Mesothelial cell of epicardium (in vitro differentiated cells): ENCODE measurements at regions not wholly inside any gene's neighbourhood (a gene's known extent, or its start where the extent isn't known, plus 50 kb on each side); places are given as distances from the start of the nearest gene placed in this dataset.

Experiments used
- DNase-seq, 2 experiments: peaks; one replicate each; pipeline ENCODE4 v3.0.0; 2021; ENCODE audit warnings: low spot score in 2 of 2; ENCODE audit not compliant: unreplicated experiment in 2 of 2
- H3K27ac Mint-ChIP-seq: 2 replicates; pipeline ENCODE4 v1.8.0; 2021; ENCODE audit warnings: mixed read lengths
- H3K27me3 Mint-ChIP-seq: 2 replicates; pipeline ENCODE4 v1.8.0; 2021; ENCODE audit warnings: low read depth, mixed read lengths
- H3K36me3 Mint-ChIP-seq: 2 replicates; pipeline ENCODE4 v1.8.0; 2021; ENCODE audit warnings: mixed read lengths
- H3K4me1 Mint-ChIP-seq: 2 replicates; pipeline ENCODE4 v1.8.0; 2021; ENCODE audit warnings: mixed read lengths
- H3K4me3 Mint-ChIP-seq: 2 replicates; pipeline ENCODE4 v1.8.0; 2021; ENCODE audit warnings: mild to moderate bottlenecking, moderate library complexity, mixed read lengths
- H3K9me3 Mint-ChIP-seq: 2 replicates; pipeline ENCODE4 v1.8.0; 2021; ENCODE audit warnings: mixed read lengths
- TF ChIP-seq, protein P1 (sequence below): fragments of 200-600 bp; sonication (generic); IDR thresholded peaks from one replicate; pipeline ENCODE4 v1.5.0; 2021; ENCODE audit warnings: antibody characterized with exemption; ENCODE audit not compliant: unreplicated experiment

DNA sequence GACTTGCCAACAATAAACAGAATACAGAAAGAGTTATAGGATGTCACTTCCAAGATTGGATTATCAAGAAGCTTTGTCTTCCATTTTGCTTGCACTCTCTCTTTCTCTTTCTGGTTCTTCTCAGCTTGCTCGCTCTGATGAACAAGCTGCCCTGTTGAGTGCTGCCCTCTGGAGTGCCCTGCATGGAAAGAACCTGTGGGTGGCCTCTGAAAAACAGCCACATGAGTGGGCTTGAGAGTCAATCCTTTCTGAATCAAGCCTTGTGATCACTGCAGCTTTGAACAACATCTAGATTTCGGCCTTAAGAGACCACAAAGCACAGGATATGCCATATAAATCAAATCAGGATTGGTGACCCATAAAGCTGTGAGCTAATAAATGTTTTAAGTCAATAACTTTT, 185.1 kb downstream of the KIF2B start:
- no peaks in the 10 kb centered on the region for H3K27me3 Mint-ChIP-seq
- no peaks in the 10 kb centered on the region for H3K36me3 Mint-ChIP-seq
- TF ChIP-seq, protein P1, sequence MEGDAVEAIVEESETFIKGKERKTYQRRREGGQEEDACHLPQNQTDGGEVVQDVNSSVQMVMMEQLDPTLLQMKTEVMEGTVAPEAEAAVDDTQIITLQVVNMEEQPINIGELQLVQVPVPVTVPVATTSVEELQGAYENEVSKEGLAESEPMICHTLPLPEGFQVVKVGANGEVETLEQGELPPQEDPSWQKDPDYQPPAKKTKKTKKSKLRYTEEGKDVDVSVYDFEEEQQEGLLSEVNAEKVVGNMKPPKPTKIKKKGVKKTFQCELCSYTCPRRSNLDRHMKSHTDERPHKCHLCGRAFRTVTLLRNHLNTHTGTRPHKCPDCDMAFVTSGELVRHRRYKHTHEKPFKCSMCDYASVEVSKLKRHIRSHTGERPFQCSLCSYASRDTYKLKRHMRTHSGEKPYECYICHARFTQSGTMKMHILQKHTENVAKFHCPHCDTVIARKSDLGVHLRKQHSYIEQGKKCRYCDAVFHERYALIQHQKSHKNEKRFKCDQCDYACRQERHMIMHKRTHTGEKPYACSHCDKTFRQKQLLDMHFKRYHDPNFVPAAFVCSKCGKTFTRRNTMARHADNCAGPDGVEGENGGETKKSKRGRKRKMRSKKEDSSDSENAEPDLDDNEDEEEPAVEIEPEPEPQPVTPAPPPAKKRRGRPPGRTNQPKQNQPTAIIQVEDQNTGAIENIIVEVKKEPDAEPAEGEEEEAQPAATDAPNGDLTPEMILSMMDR, result no peak
- H3K9me3 Mint-ChIP-seq, result peaks cover 5% of the 10 kb centered on the region
- no peak overlapping the region for H3K27ac Mint-ChIP-seq
- no peak overlapping the region for H3K4me3 Mint-ChIP-seq
- H3K4me1 Mint-ChIP-seq, result no peaks in the 10 kb centered on the region
- no peak for DNase-seq

DNA sequence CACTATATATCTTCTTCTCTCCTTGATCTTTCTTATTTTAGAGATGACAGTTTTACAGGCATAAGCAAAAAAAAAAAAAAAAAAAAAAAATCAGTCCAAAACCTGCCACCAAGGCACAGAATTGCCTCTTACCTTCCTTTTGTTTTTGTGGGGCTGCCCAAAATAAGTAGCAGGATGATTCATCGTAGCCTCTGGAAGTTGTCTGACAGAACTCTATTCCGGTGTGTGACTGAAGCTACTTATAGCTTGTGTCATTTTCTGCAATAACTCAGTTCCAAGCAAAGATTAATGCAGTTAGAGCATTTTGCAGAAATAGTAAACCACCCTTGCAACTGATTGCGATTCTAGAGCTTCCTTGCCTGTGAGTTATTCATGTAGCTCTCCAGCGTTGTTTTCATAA, 186.8 kb downstream of the KIF2B start:
- no peak overlapping the region for H3K4me3 Mint-ChIP-seq
- TF ChIP-seq, protein P1, result no peak
- H3K4me1 Mint-ChIP-seq, result no peaks in the 10 kb centered on the region
- DNase-seq, result no peak
- no peak overlapping the region for H3K27ac Mint-ChIP-seq
- H3K27me3 Mint-ChIP-seq, result no peaks in the 10 kb centered on the region
- peaks cover 5% of the 10 kb centered on the region for H3K9me3 Mint-ChIP-seq
- H3K36me3 Mint-ChIP-seq, result no peaks in the 10 kb centered on the region

DNA sequence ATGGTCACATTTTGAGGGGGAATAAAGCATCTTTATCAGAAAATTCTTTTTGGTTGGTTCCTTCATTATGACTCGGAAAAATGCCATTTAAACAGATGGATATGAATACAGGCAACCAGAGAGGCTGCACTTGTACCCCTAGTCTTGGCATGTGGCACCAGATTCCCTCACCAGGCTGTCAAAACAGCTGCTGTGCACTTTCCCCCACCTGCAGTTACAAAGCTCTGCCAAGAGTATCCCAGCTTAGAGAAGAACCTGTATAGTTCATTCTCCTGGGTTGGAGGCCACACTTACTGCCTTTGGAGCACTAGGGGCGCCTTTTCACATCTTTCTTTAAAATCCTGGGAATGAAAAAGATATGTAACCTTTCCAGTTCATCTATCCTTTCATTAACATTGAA, 190.3 kb downstream of the KIF2B start:
- H3K9me3 Mint-ChIP-seq, result peaks cover 13% of the 10 kb centered on the region
- TF ChIP-seq, protein P1, result no peak
- no peaks in the 10 kb centered on the region for H3K4me1 Mint-ChIP-seq
- H3K27ac Mint-ChIP-seq, result no peak overlapping the region
- H3K36me3 Mint-ChIP-seq, result no peaks in the 10 kb centered on the region
- H3K4me3 Mint-ChIP-seq, result no peak overlapping the region
- no peak for DNase-seq
- no peaks in the 10 kb centered on the region for H3K27me3 Mint-ChIP-seq

DNA sequence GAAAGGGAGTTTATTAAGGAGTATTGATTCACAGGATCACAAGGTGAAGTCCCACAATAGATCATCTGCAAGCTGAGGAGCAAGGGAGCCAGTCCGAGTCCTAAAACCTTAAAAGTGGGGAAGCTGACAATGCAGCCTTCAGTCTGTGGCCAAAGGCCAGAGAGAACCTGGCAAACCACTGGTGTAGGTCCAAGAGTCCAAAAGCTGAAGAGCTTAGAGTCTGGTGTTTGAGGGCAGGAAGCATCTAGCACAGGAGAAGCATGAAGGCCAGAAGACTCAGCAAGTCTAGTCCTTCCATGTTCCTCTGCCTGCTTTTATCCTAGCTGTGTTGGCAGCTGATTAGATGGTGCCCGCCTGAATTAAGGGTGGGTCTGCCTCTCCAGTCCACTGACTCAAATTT, 193.0 kb downstream of the KIF2B start:
- no peak for DNase-seq
- TF ChIP-seq, protein P1, result no peak
- H3K4me1 Mint-ChIP-seq, result no peaks in the 10 kb centered on the region
- H3K27me3 Mint-ChIP-seq, result no peaks in the 10 kb centered on the region
- no peak overlapping the region for H3K27ac Mint-ChIP-seq
- no peak overlapping the region for H3K4me3 Mint-ChIP-seq
- peaks cover 28% of the 10 kb centered on the region for H3K9me3 Mint-ChIP-seq
- H3K36me3 Mint-ChIP-seq, result no peaks in the 10 kb centered on the region

DNA sequence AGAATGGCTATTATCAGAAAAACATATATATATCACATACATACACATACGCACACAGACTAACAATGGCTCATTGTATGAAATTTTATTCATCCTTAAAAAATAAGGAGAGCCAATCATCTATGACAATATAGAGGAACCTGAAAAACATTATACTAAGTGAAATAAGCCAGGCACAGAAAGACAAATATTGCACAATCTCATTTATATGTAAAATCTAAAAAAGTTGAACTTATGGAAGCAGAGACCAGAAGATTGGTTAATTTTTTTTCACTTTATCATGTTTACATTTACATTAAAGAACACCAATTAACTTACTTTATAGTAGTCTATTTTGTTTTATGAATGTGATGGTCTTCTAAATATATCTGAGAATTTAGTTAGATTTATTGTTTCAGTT, 198.7 kb downstream of the KIF2B start:
- peaks cover 32% of the 10 kb centered on the region for H3K9me3 Mint-ChIP-seq
- TF ChIP-seq, protein P1, result no peak

DNA sequence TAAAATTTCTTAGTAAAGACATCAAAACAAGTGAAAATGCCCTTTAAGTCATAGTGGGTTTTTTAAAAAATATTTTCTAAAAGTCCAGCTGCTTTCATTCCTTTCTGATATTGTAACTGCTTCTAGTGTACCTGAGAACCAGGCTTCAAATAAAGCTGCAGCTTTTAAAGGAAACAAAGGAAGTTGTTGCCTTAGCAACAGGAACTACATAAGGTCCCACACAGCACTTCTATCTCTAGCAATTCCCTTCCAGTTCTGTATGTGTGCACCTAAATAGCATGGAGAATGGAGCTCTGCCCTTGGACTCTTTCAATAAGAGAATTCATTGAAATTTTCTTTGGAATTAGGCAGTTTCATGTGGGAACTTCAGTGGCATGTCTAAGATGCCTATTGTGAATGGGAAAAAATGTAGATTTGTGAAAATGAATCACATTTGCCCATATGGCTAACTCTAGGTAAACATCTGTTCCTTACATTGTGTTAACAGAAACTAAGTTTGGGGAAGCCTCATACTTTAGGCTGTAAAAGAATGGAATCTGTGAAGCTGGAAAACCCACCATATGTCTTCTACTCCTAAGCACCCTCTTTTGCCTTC, 206.4 kb downstream of the KIF2B start:
- no peak overlapping the region for H3K27ac Mint-ChIP-seq
- peaks cover 24% of the 10 kb centered on the region for H3K9me3 Mint-ChIP-seq
- H3K27me3 Mint-ChIP-seq, result no peaks in the 10 kb centered on the region
- no peaks in the 10 kb centered on the region for H3K4me1 Mint-ChIP-seq
- H3K36me3 Mint-ChIP-seq, result no peaks in the 10 kb centered on the region
- TF ChIP-seq, protein P1, result no peak
- H3K4me3 Mint-ChIP-seq, result no peak overlapping the region
- no peak for DNase-seq

More for the DNA sequence above, 198.7 kb downstream of the KIF2B start:
- Mint-ChIP-seq H3K27ac (no peak overlapping the region), H3K4me3 (no peak overlapping the region), H3K27me3 (no peaks in the 10 kb centered on the region), H3K36me3 (no peaks in the 10 kb centered on the region), H3K4me1 (no peaks in the 10 kb centered on the region)
- DNase-seq, result no peak
